ENCODE measurements at regions not wholly inside any gene's neighbourhood (a gene's known extent, or its start where the extent isn't known, plus 50 kb on each side); places are given as distances from the start of the nearest gene placed in this dataset.

DNA sequence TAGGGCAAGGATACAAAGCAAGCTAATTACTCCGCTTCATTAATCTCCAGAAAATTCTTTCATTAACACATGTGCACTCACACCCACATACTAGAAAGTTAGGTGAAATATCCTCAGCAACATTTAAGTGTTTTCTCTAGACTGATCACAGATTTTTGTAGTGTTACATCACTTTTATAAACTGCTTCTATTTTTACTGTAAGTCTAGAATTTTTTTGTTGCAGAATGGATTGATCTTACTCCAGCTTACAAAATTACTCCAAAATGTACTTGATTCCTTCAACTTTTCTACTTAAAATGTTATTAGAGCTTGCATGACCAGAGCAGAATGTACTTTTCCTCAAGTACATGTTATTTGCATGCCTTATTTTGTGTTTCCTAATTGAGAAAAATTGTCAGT, 2325.2 kb downstream of the PCDH7 start:
- ChIA-PET POLR2A (no interaction called here), CTCF (no interaction called here)

DNA sequence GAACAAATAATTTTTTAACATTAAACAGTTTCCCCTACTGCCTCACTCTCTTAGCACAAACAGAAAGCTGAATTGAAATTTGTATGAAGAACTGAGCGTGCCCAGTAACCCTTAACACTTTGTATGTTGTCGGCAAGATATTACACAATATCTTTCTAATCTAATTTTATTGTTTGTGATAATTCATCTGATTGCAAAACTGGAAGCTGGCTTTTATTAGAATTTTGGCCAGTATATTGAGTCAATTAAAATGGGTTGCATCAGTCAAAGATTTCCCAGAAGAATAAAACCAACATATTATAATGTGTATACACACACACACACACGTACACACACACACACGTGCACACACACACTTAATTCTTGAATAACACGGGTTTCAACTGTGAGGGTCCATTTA, 2332.1 kb downstream of the PCDH7 start:
- ChIA-PET CTCF (no interaction called here), POLR2A (no interaction called here)

DNA sequence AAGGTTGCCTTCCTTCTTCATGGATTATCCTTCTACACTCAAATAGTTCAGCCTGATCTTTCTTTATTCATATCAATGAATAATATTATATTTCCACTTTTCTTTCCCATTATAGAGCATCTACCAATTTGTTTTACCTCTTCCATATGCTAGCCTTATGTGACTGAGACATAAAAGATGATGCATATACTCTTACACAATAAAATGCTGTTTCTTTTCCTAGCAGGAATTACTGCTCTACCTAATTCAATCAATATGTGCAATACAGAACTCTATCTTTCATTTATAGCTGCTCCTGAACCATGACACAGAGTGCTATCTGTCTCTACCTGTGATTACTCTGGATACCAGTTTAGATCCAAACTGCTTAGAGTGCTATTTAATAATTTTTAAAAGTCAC, 2334.0 kb downstream of the PCDH7 start:
- ChIA-PET CTCF (no interaction called here), POLR2A (no interaction called here)

GRCh38 chr4:33054656-33055196, 2334.6 kb downstream of the PCDH7 start:
- ChIA-PET POLR2A (no interaction called here), CTCF (no interaction called here)

DNA sequence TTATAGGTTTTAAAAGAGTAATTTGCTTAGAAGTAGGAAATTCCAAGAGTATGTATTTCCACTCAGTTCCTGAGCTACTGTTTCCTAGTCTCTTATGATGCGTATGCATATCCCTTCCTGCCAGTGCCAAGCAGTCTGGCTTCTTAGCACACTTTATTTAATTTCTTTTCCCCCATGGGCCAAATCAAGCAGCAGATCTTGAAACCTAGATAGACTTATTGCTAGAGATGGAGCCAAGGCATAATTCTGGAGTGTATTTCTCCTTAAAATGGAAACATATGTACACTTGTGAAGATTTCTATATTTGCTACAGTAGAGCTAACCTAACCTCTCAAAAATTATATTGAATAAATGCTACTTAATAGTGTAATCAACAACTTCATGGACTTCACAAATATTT, 2337.6 kb downstream of the PCDH7 start:
- ChIA-PET CTCF (no interaction called here), POLR2A (no interaction called here)

GRCh38 chr4:33058998-33059397, 2338.8 kb downstream of the PCDH7 start:
- POLR2A ChIA-PET = no interaction called here
- CTCF ChIA-PET = no interaction called here

- POLR2A ChIA-PET = no interaction called here
- CTCF ChIA-PET = no interaction called here
Measured at GRCh38 chr4:33060674-33061542, 2340.7 kb downstream of the PCDH7 start.

DNA sequence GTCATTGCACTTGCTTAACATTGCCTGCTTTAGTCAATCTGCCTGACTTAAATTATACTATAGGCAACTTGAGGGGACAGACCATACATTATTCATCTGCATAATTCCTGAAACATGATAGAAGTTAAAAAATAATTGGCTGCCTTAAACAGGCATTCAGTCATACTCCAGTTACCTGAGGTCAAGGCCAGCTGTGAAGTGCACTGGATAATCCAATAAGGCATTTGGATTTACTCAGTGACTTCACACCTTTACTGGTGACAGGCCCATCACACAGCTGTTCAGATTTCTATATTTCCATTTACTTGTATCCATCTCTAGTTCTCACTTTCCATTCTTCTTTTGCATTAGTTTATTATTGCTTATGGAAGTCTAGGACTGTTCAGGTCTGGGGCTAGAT, 2341.6 kb downstream of the PCDH7 start:
- ChIA-PET POLR2A (no interaction called here), CTCF (no interaction called here)

DNA sequence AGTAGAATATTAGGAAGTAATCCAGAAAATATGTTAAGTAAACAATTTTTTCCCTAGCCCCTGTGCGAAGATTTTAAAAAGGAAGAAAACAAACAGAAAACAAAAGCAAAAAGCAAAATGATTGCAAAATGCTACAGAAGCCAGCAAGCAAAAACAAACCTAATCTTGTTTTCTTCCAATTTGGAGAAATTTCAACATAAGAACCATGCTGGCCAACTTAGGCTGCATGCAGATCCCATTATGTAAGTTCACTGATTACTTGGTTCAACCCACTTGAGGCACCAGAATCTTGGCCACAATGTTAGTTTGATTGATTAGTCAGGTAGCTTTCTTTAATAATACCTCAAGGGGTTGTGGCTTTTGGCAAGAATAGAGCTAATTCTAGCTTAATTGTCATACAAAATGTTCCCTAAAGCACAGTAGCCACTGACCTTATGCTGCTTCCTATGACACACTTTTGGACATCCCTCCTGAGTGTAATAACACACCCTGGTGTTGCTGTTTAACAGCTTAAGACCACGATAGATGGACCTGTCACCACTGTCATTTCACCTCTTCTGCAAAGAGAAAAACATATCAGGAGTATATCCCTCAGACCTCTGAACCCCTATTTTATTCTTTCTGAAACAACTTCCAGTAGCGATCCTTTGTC, 2342.1 kb downstream of the PCDH7 start:
- POLR2A ChIA-PET = no interaction called here
- CTCF ChIA-PET = no interaction called here

- CTCF ChIA-PET = no interaction called here
Measured at GRCh38 chr4:33063241-33063640, 2343.1 kb downstream of the PCDH7 start.

GRCh38 chr4:33064238-33064637, 2344.1 kb downstream of the PCDH7 start:
- CTCF ChIA-PET = no interaction called here
- POLR2A ChIA-PET = no interaction called here

More at GRCh38 chr4:33063241-33063640, 2343.1 kb downstream of the PCDH7 start:
- POLR2A ChIA-PET = no interaction called here

DNA sequence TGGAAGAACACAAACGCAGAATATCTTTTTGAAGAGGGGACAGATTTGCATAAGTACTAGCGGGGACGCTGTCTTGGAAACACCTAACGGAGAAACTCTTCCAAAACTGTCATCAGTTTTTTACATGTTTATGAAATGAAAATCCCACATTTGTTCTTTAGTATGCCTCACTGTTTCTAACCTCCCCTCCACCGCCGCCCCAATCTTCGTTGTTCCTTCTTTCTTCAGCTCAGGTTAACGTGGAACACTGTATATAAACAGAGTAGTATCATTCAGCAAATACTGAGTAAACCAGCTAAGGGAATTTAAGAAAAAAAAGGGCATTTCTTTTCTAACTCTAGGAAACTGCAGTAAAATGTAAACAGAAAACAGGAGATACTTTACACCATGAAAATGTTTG, 2345.6 kb downstream of the PCDH7 start:
- CTCF ChIA-PET = no interaction called here
- POLR2A ChIA-PET = no interaction called here

DNA sequence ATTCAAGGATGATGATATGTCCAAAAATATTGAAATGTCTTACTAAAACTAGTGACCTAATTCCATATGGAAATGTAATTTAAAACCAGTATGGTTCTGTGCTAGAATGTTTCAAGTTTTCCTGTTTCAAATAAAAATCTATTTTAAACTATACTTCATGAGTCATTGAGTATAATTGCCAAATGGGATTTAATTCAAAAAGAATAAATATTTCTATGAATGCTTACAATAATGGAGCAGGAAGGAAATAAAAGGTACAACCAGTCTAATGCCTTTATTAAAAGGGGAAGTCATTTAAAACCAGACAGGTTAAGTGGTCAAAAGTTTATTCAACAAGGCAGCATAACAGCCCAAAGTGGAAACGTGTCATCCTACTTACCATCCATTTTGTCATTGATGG, 2347.1 kb downstream of the PCDH7 start:
- ChIA-PET CTCF (no interaction called here), POLR2A (no interaction called here)

- ChIA-PET POLR2A (no interaction called here), CTCF (no interaction called here)
Measured at GRCh38 chr4:33068539-33068938, 2348.4 kb downstream of the PCDH7 start.

DNA sequence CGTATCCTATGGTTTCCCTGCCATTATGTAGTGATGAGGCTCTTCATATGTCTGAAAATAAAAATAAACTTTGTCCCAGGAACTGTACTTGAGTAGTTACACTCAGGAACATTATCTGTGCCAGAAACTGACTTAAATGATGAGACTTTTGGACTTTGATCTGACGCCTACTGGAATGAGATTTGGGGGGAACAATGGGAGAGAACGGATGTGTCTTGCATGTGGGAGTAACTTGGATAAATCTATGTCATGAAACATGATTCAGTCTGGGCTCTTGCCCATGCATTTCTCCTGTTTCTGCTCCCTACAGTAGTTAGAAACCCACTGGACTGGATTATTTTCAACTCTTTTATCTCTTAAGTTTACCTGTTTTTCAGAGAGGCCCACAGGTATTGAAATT, 2351.4 kb downstream of the PCDH7 start:
- ChIA-PET POLR2A (no interaction called here), CTCF (no interaction called here)

DNA sequence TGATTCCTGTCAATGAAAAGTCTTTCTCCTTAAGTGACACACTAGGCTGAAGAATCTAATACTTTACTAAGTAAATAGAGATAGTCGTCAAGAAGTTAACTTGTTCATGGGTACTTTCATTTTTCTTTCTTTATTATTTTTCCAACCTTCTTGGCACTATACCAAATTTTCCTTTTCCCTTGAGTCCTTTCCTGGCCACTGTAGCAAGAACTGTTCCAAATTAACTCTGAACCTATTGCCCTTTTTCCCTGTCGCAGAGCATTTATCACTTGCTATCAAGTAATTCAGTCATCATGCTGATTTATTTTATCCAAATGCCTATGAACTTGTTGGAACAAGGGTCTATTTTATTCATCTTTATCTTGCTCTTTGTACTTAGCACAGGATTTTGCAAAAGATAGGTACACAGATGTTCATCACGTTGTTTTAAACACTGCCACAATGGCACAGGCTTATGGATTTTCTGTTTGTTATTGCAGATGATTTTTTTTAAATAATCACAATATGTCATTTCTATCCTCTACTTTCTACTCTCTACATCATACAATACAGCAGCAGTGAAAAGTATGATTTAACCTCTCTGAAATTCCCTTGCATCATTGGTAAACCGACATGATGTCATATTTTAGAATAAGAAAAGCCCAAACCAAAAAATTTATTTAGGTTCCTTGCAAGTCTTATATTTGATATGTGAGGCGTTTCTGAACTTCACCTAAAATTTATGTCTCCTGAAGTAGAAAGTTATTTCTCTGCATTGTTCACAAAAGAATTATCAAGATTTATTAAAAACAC, 2352.3 kb downstream of the PCDH7 start:
- CTCF ChIA-PET = no interaction called here
- POLR2A ChIA-PET = no interaction called here

GRCh38 chr4:33073811-33074210, 2353.6 kb downstream of the PCDH7 start:
- ChIA-PET CTCF (no interaction called here), POLR2A (no interaction called here)

- CTCF ChIA-PET = no interaction called here
- POLR2A ChIA-PET = no interaction called here
Measured at GRCh38 chr4:33078145-33078544, 2358.0 kb downstream of the PCDH7 start.

DNA sequence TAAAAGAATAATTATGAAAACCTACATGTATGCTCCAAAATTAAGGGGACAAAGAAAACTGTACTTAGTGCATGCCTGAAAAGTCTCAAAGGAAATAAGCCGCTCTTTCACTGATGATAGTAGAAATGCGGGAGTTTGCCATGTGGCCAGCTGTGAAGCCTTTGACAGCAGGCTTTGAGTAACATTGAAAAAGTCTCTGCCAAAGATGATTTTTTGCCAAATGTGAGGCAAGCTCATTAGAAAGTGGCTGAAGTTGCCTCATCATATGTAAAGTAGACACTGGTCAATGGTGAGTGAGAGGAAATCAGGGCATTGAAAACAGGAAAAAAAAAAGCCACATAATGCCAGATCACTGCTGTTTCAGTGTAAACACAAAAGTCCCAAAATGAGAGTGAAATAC, 2360.1 kb downstream of the PCDH7 start:
- POLR2A ChIA-PET = no interaction called here

GRCh38 chr4:33085709-33086108, 2365.5 kb downstream of the PCDH7 start:
- ChIA-PET CTCF (no interaction called here), POLR2A (no interaction called here)

More for the DNA sequence above, 2360.1 kb downstream of the PCDH7 start:
- CTCF ChIA-PET = no interaction called here

- POLR2A ChIA-PET = no interaction called here
- CTCF ChIA-PET = no interaction called here
Measured at GRCh38 chr4:33086331-33086925, 2366.3 kb downstream of the PCDH7 start.

Measured in activated CD8-positive, alpha-beta memory T cell treated with anti-CD3 and anti-CD28 coated beads for 36 hours (primary cell).